IMR-90 (cell line): ENCODE measurements at regions not wholly inside any gene's neighbourhood (a gene's known extent, or its start where the extent isn't known, plus 50 kb on each side); places are given as distances from the start of the nearest gene placed in this dataset.

Experiments used
- ATAC-seq: fragments of 200-7000 bp; cut with Tn5 transposase; 2 replicates; pipeline ENCODE4 v1.9.1; 2020; ENCODE audit warnings: low read depth, mild to moderate bottlenecking, moderate library complexity
- BruUV-seq: library from RNA; stranded (reverse); fragments of 400-500 nt; replicated peaks from 2 replicates; lab custom pipeline; 2021; lab: Mats Ljungman, UMichigan
- CTCF ChIA-PET: fragments of 300-600 bp; formaldehyde crosslinking; extraction: SDS; loops from one replicate; lab custom pipeline; 2021; ENCODE audit warnings: antibody characterized with exemption; lab: Yijun Ruan, JAX
- POLR2A ChIA-PET: fragments of 300-600 bp; sonication (Branson Sonifier 250); formaldehyde crosslinking; loops from one replicate; lab custom pipeline; 2022; ENCODE audit warnings: antibody characterized with exemption; ENCODE audit not compliant: unreplicated experiment; lab: Charles Lee
- DNase-seq: peaks from one replicate; pipeline ENCODE4 v3.0.0; 2013
- H2AFZ ChIP-seq: replicated peaks from 2 replicates; pipeline ENCODE3; 2013; ENCODE audit warnings: low read length, mild to moderate bottlenecking; ENCODE audit not compliant: poor library complexity
- H2AK5ac ChIP-seq: 2 replicates; pipeline ENCODE4 v1.6.1; 2013; ENCODE audit warnings: low read depth, low read length, inconsistent platforms
- H2AK9ac ChIP-seq: replicated peaks from 2 replicates; pipeline ENCODE3; 2013; ENCODE audit warnings: mild to moderate bottlenecking, low read depth, low read length, moderate library complexity; ENCODE audit not compliant: poor library complexity
- H2BK120ac ChIP-seq: 2 replicates; pipeline ENCODE4 v1.6.1; 2013; ENCODE audit warnings: low read depth, low read length, inconsistent platforms
- H2BK15ac ChIP-seq: 3 replicates; pipeline ENCODE4 v1.6.1; 2013; ENCODE audit warnings: low read depth, low read length, inconsistent platforms
- H2BK20ac ChIP-seq: 2 replicates; pipeline ENCODE4 v1.6.1; 2013; ENCODE audit warnings: low read depth, mild to moderate bottlenecking, inconsistent platforms, low read length, moderate library complexity
- H2BK5ac ChIP-seq: 2 replicates; pipeline ENCODE4 v1.6.1; 2013; ENCODE audit warnings: mild to moderate bottlenecking, low read depth, low read length, inconsistent platforms; ENCODE audit not compliant: poor library complexity, severe bottlenecking
- H3K14ac ChIP-seq: replicated peaks from 2 replicates; pipeline ENCODE4 v1.6.1; 2013; ENCODE audit warnings: low read depth, low read length, inconsistent platforms
- H3K18ac ChIP-seq: 2 replicates; pipeline ENCODE4 v1.6.1; 2013; ENCODE audit warnings: low read depth, low read length, control low read depth
- H3K23ac ChIP-seq: 2 replicates; pipeline ENCODE4 v1.6.1; 2013; ENCODE audit warnings: low read depth, low read length, inconsistent platforms
- H3K27ac ChIP-seq: 2 replicates; pipeline ENCODE4 v1.5.1; 2013; ENCODE audit warnings: mild to moderate bottlenecking, control low read depth, low read length; ENCODE audit not compliant: insufficient read depth
- H3K27me3 ChIP-seq: 2 replicates; pipeline ENCODE4 v1.6.1; 2013; ENCODE audit warnings: low read length; ENCODE audit not compliant: control insufficient read depth, insufficient read depth
- H3K36me3 ChIP-seq: 2 replicates; pipeline ENCODE4 v1.6.1; 2013; ENCODE audit warnings: low read length, mixed read lengths; ENCODE audit not compliant: control insufficient read depth, insufficient read depth
- H3K4ac ChIP-seq: 2 replicates; pipeline ENCODE4 v1.6.1; 2013; ENCODE audit warnings: low read depth, low read length, inconsistent platforms
- H3K4me1 ChIP-seq: 2 replicates; pipeline ENCODE4 v1.6.1; 2013; ENCODE audit warnings: low read length, mixed read lengths; ENCODE audit not compliant: control insufficient read depth, insufficient read depth
- H3K4me2 ChIP-seq: 2 replicates; pipeline ENCODE4 v1.6.1; 2013; ENCODE audit warnings: low read depth, mild to moderate bottlenecking, control low read depth, low read length, moderate library complexity
- H3K4me3 ChIP-seq: 2 replicates; pipeline ENCODE4 v1.5.1; 2013; ENCODE audit warnings: low read depth, mild to moderate bottlenecking, control low read depth, low read length, moderate library complexity; ENCODE audit not compliant: insufficient read depth
- H3K56ac ChIP-seq: 2 replicates; pipeline ENCODE4 v1.6.1; 2013; ENCODE audit warnings: low read length, inconsistent platforms; ENCODE audit not compliant: insufficient read depth; ENCODE audit errors: extremely low read depth
- H3K79me1 ChIP-seq, 2 experiments: 2 replicates each; pipeline ENCODE4 v1.6.1; 2013; ENCODE audit warnings: low read length in 2 of 2, inconsistent platforms in 1 of 2, low read depth in 1 of 2
- H3K9ac ChIP-seq: 2 replicates; pipeline ENCODE4 v1.6.1; 2013; ENCODE audit warnings: low read depth, low read length, control low read depth
- H3K9me1 ChIP-seq: 2 replicates; pipeline ENCODE4 v1.6.1; 2013; ENCODE audit warnings: low read length, inconsistent platforms; ENCODE audit not compliant: insufficient read depth
- H3K9me3 ChIP-seq: 2 replicates; pipeline ENCODE4 v1.6.1; 2013; ENCODE audit warnings: low read length; ENCODE audit not compliant: control insufficient read depth, insufficient read depth
- H4K20me1 ChIP-seq: 2 replicates; pipeline ENCODE4 v1.6.1; 2013; ENCODE audit warnings: low read length, inconsistent platforms; ENCODE audit not compliant: insufficient read depth
- H4K5ac ChIP-seq: 2 replicates; pipeline ENCODE4 v1.6.1; 2013; ENCODE audit warnings: mild to moderate bottlenecking, low read depth, low read length, control low read depth
- H4K8ac ChIP-seq, 2 experiments: 2 replicates each; pipeline ENCODE4 v1.6.1; 2013; ENCODE audit warnings: low read depth in 2 of 2, low read length in 2 of 2, control low read depth in 1 of 2, inconsistent platforms in 1 of 2
- H4K91ac ChIP-seq: 2 replicates; pipeline ENCODE4 v1.6.1; 2013; ENCODE audit warnings: low read depth, low read length, inconsistent platforms; ENCODE audit not compliant: insufficient read depth
- CHD1 ChIP-seq: IDR thresholded peaks from 2 replicates; pipeline ENCODE4 v1.6.1; 2012; ENCODE audit warnings: low read depth, low read length, improper control_type of control experiment
- POLR2A ChIP-seq: IDR thresholded peaks from 2 replicates; pipeline ENCODE4 v1.6.1; 2012; ENCODE audit warnings: mild to moderate bottlenecking, low read depth, low read length
- SMC3 ChIP-seq: fragments of 150-350 bp; IDR thresholded peaks from 2 replicates; pipeline ENCODE4 v1.6.1; 2016; ENCODE audit warnings: low read depth, mild to moderate bottlenecking, antibody characterized with exemption, low read length, moderate library complexity
- WGBS, 2 experiments: methylation state at CpG; one replicate each; pipeline versions ENCODE4 v1.1.5 to v1.1.7; 2013; ENCODE audit warnings: missing lambda C conversion rate in 2 of 2; ENCODE audit not compliant: insufficient read length in 1 of 2; ENCODE audit errors: extremely low coverage in 2 of 2; 5-methylcytosine and 5-hydroxymethylcytosine counted together
- dilution Hi-C: fragments of 300-500 bp; cut with HindIII; formaldehyde crosslinking; loops from one replicate; pipeline ENCODE4 v1.14.3; 2018; ENCODE audit warnings: low sequenced_read_pairs; ENCODE audit not compliant: unreplicated experiment
- in situ Hi-C: fragments of 300-500 bp; cut with MboI; formaldehyde crosslinking; loops from 3 replicates; pipeline ENCODE4 v1.14.3; 2019; ENCODE audit warnings: low sequenced_read_pairs, inconsistent platforms, mixed read lengths
- intact Hi-C: fragments of 100-400 bp; cut with micrococcal nuclease; formaldehyde crosslinking; loops from 2 replicates; pipeline ENCODE4 v1.10.0; 2022

DNA sequence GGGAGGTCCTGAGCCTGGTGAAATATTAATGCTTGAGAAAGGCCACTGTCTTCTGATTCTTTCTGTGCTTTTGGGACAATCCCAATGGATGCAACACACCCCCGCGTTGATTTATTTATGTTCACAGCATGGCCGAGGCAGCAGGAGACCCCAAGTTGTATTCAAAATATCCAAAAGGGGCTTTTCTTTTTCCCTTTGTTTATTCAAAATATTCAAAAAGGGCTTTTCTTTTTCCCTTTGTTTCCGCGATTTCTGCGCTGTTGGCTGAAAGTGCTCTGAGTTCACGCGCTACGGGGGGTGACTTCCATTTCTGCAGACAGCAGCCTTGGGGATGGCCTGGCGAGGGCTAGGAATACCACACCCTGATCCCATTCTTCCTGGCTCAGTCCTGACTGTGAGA is 59.5 kb upstream of the PPP2R3B start:
- no peak overlapping the region for H2AK9ac ChIP-seq
- H2BK20ac ChIP-seq, result no peak overlapping the region
- no peak overlapping the region for H2BK120ac ChIP-seq
- H3K56ac ChIP-seq, result no peak overlapping the region
- H3K9me1 ChIP-seq, result no peaks in the 10 kb centered on the region
- in situ Hi-C loops (no loop called here), dilution Hi-C loops (no loop called here), intact Hi-C loops (no loop called here)
- no peak overlapping the region for H3K4me2 ChIP-seq
- no peak overlapping the region for H3K27ac ChIP-seq
- DNase-seq (no peak), ATAC-seq (no peak)
- H3K4me3 ChIP-seq, result no peak overlapping the region
- H4K91ac ChIP-seq, result no peak overlapping the region
- no peaks in the 10 kb centered on the region for H3K79me1 ChIP-seq
- no peaks in the 10 kb centered on the region for H3K27me3 ChIP-seq
- H3K4ac ChIP-seq, result no peak overlapping the region
- no peaks in the 10 kb centered on the region for H3K4me1 ChIP-seq
- ChIA-PET CTCF (no interaction called here), POLR2A (no interaction called here)
- no peaks in the 10 kb centered on the region for H4K20me1 ChIP-seq
- peaks cover 8% of the 10 kb centered on the region for H3K9me3 ChIP-seq
- H3K18ac ChIP-seq, result no peak overlapping the region
- no peak overlapping the region for H4K5ac ChIP-seq
- H2BK15ac ChIP-seq, result no peak overlapping the region
- no peak overlapping the region for H3K14ac ChIP-seq
- no peak overlapping the region for H2BK5ac ChIP-seq
- no peak overlapping the region for H4K8ac ChIP-seq
- no peak for TF ChIP-seq CHD1
- no peak for TF ChIP-seq POLR2A
- no peak for TF ChIP-seq SMC3
- BruUV-seq, result no TSS peak
- H3K23ac ChIP-seq, result no peak overlapping the region
- H3K9ac ChIP-seq, result no peak overlapping the region
- H2AK5ac ChIP-seq, result no peak overlapping the region
- no CpG with 5 or more reads among the region's 10 CpGs for WGBS, 2 experiments
- no peak overlapping the region for H2AFZ ChIP-seq
- H3K36me3 ChIP-seq, result no peaks in the 10 kb centered on the region
